NCI-H2107 (cell line): ENCODE measurements at regions not wholly inside any gene's neighbourhood (a gene's known extent, or its start where the extent isn't known, plus 50 kb on each side); places are given as distances from the start of the nearest gene placed in this dataset.
A peak's percentile ranks its signal among the peaks of the same experiment; 100 is the strongest.

ENCODE experiments used
- DNase-seq: peaks from one replicate; lab custom pipeline; 2025; lab: John Stamatoyannopoulos, UW

GRCh38 chr14:44712024-44712815, 205.1 kb upstream of the FSCB start:
- DNase-seq, result peak; percentile 71

- no peak for DNase-seq
These were observed 194.6 kb upstream of the FSCB start for GRCh38 chr14:44701563-44702263.

GRCh38 chr14:44700694-44701093, 193.6 kb upstream of the FSCB start:
- DNase-seq, result no peak

GRCh38 chr14:44700184-44700583, 193.1 kb upstream of the FSCB start:
- DNase-seq, result no peak

- DNase-seq, result no peak
These were observed 192.3 kb upstream of the FSCB start for GRCh38 chr14:44699391-44699790.

GRCh38 chr14:44669496-44669895, 162.4 kb upstream of the FSCB start:
- no peak for DNase-seq

GRCh38 chr14:44663136-44663535, 156.1 kb upstream of the FSCB start:
- DNase-seq, result no peak

- no peak for DNase-seq
These were observed 155.3 kb upstream of the FSCB start for GRCh38 chr14:44662250-44662891.

- DNase-seq, result no peak
These were observed 151.3 kb upstream of the FSCB start for GRCh38 chr14:44658389-44658696.

GRCh38 chr14:44657696-44658388, 150.8 kb upstream of the FSCB start:
- DNase-seq, result peak; percentile 75

GRCh38 chr14:44657203-44657602, 150.1 kb upstream of the FSCB start:
- DNase-seq, result no peak

GRCh38 chr14:44654591-44654990, 147.5 kb upstream of the FSCB start:
- DNase-seq, result no peak

GRCh38 chr14:44653641-44654040, 146.6 kb upstream of the FSCB start:
- no peak for DNase-seq

GRCh38 chr14:44652640-44653039, 145.6 kb upstream of the FSCB start:
- no peak for DNase-seq

- DNase-seq, result no peak
These were observed 142.0 kb upstream of the FSCB start for GRCh38 chr14:44649061-44649460.

- no peak for DNase-seq
These were observed 133.3 kb upstream of the FSCB start for GRCh38 chr14:44640416-44640815.

GRCh38 chr14:44639781-44640385, 132.8 kb upstream of the FSCB start:
- DNase-seq, result no peak

GRCh38 chr14:44634692-44635091, 127.6 kb upstream of the FSCB start:
- DNase-seq, result no peak

- no peak for DNase-seq
These were observed 119.3 kb upstream of the FSCB start for GRCh38 chr14:44626423-44626822.

- no peak for DNase-seq
These were observed 118.0 kb upstream of the FSCB start for GRCh38 chr14:44625098-44625497.

GRCh38 chr14:44620121-44621019, 113.3 kb upstream of the FSCB start:
- DNase-seq, result no peak
